ENCODE measurements at regions not wholly inside any gene's neighbourhood (a gene's known extent, or its start where the extent isn't known, plus 50 kb on each side); places are given as distances from the start of the nearest gene placed in this dataset.
"Not testable (repeated sequence)": the region's sequence is repeated elsewhere in the genome, so short reads cannot be mapped to it uniquely, and the experiment has no call there.

DNA sequence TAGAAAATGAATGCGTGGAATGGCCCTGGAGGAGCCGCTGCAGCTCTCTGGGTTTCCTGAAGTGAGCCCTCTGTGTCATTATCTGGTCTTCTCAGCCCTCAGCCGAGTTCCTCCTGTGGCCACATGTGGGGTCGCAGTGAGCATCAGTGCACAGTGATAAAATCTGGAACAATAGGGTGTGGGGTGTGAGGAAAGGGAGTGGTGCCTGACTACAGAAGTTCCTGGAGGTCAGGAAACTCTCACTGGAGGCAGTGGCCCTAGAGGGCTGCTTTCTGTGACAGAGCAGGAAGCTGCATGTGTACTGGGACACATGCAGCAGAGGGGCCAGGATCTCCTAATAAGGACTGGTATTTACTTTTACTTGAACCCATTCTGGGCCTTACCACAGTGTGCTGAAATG, 1942.5 kb downstream of the FOXD4L5 start:
- FAIRE-seq; H3K9ac ChIP-seq (ENCODE audit: insufficient read depth, low read depth, low read length); intact Hi-C loops (cut with micrococcal nuclease; ENCODE audit: unreplicated experiment); H3K9me3 ChIP-seq (ENCODE audit: low read length); H3K4me3 ChIP-seq (replicated peaks in 1 of 3; ENCODE audit: insufficient read depth in 1 of 3, low read depth in 2 of 3, low read length in 3 of 3); CTCF ChIA-PET (ENCODE audit: low intra/inter-chr PET ratio, low total read pairs); POLR2A ChIA-PET; H3K4me2 ChIP-seq (ENCODE audit: low read depth, low read length); H3K27me3 ChIP-seq (ENCODE audit: control insufficient read depth in 1 of 2, insufficient read depth in 2 of 2, low read length in 2 of 2); in situ Hi-C loops (cut with HindIII; ENCODE audit: extremely low pct_ligation_motif_present, low pct_unique_long_range_greater_than_20kb); H3K36me3 ChIP-seq (replicated peaks in 1 of 2; ENCODE audit: control insufficient read depth in 1 of 2, insufficient read depth in 2 of 2, low read length in 2 of 2); H3K27ac ChIP-seq (ENCODE audit: extremely low read length, insufficient read depth, low read length); H3K79me2 ChIP-seq (ENCODE audit: insufficient read depth, low read length); H4K20me1 ChIP-seq (ENCODE audit: insufficient read depth, low read length); ATAC-seq; BruUV-seq (replicated peaks); H2AFZ ChIP-seq (ENCODE audit: low read length); TF ChIP-seq NR2F6, SOX13, SOX6 (IDR thresholded peaks at IDR 0.05): not testable (repeated sequence)
- TF ChIP-seq ETV5 (CRISPR knock-in tag; IDR thresholded peaks at IDR 0.05; ENCODE audit: borderline replicate concordance), result peak; percentile 45; the same call in 1 of the 2 replicates
- TF ChIP-seq TBX2 (CRISPR knock-in tag; IDR thresholded peaks at IDR 0.05; ENCODE audit: borderline replicate concordance), result peak; percentile 21; the same call in 1 of the 2 replicates
- peak; percentile 84 for TF ChIP-seq SOX5 (CRISPR knock-in tag; IDR thresholded peaks at IDR 0.05; ENCODE audit: borderline replicate concordance)
- TF ChIP-seq RARA (CRISPR knock-in tag; IDR thresholded peaks at IDR 0.05), result peak; percentile 76
- peak; percentile 24; the same call in 1 of the 2 replicates for TF ChIP-seq ARID5B (CRISPR knock-in tag; IDR thresholded peaks at IDR 0.05)
- peak; percentile 57; the same call in 1 of the 2 replicates for TF ChIP-seq SP5 (CRISPR knock-in tag; IDR thresholded peaks at IDR 0.05; ENCODE audit: borderline replicate concordance, low read depth)
- 0 out of 2 replicates have a peak, but pooled peaks have one; percentile 39 for TF ChIP-seq ZBTB26 (CRISPR knock-in tag; IDR thresholded peaks at IDR 0.05; ENCODE audit: borderline replicate concordance)
- TF ChIP-seq NR2F6 (CRISPR knock-in tag; IDR thresholded peaks at IDR 0.05), result peak; percentile 13; the same call in 1 of the 2 replicates
- TF ChIP-seq SOX13 (CRISPR knock-in tag; conservative IDR thresholded peaks at IDR 0.05 in 1 of 2, IDR thresholded peaks at IDR 0.05 in 1 of 2), result peak in 1 of 2 experiments; percentile 59; a peak in 2 of 4 replicates
- TF ChIP-seq SAP130 (CRISPR knock-in tag; IDR thresholded peaks at IDR 0.05; ENCODE audit: low read depth), result peak; percentile 32; the same call in 1 of the 2 replicates
- peak; percentile 83 for TF ChIP-seq BCL6 (CRISPR knock-in tag; IDR thresholded peaks at IDR 0.05)
- TF ChIP-seq ELF3 (CRISPR knock-in tag; IDR thresholded peaks at IDR 0.05), result peak; percentile 52; the same call in 1 of the 2 replicates
- peak; percentile 67 for TF ChIP-seq MED1 (CRISPR knock-in tag; IDR thresholded peaks at IDR 0.05)
- 0 out of 2 replicates have a peak, but pooled peaks have one; percentile 29 for TF ChIP-seq SOX6 (CRISPR knock-in tag; IDR thresholded peaks at IDR 0.05)
- TF ChIP-seq RXRB (CRISPR knock-in tag; IDR thresholded peaks at IDR 0.05; ENCODE audit: borderline replicate concordance), result peak; percentile 37; the same call in 1 of the 2 replicates
- peak; percentile 64 for DNase-seq (ENCODE audit: low spot score)
- WGBS (ENCODE audit: low lambda C conversion rate), result 65% methylated on average over 2 of the region's 4 CpGs
- H3K4me1 ChIP-seq (ENCODE audit: insufficient read depth, low read length), result peaks cover 22% of the 10 kb centered on the region
